SIG-M5 treated with dmso at 0.1 percent for 504 hours (cell line): ENCODE measurements at regions not wholly inside any gene's neighbourhood (a gene's known extent, or its start where the extent isn't known, plus 50 kb on each side); places are given as distances from the start of the nearest gene placed in this dataset.
A peak's percentile ranks its signal among the peaks of the same experiment; 100 is the strongest.
"Not testable (repeated sequence)": the region's sequence is repeated elsewhere in the genome, so short reads cannot be mapped to it uniquely, and the experiment has no call there.

Experiments used
- DNase-seq: peaks from one replicate; lab custom pipeline; 2025; ENCODE audit not compliant: unreplicated experiment; lab: John Stamatoyannopoulos, UW

GRCh38 chr9:85339338-85339737, 402.4 kb downstream of the AGTPBP1 start:
- no peak for DNase-seq

- DNase-seq = no peak
These were observed 407.5 kb downstream of the AGTPBP1 start for GRCh38 chr9:85334228-85334627.

GRCh38 chr9:85332487-85332886, 409.3 kb downstream of the AGTPBP1 start:
- DNase-seq = peak; percentile 39

- DNase-seq = no peak
These were observed 410.1 kb downstream of the AGTPBP1 start for GRCh38 chr9:85331626-85332025.

- DNase-seq = no peak
These were observed 419.2 kb downstream of the AGTPBP1 start for GRCh38 chr9:85322592-85322991.

- no peak for DNase-seq
These were observed 420.2 kb downstream of the AGTPBP1 start for GRCh38 chr9:85321561-85321960.

GRCh38 chr9:85319936-85320656, 421.7 kb downstream of the AGTPBP1 start:
- DNase-seq = no peak

GRCh38 chr9:85315535-85315934, 426.2 kb downstream of the AGTPBP1 start:
- DNase-seq = not testable (repeated sequence)

- DNase-seq = peak; percentile 50
These were observed 431.2 kb downstream of the AGTPBP1 start for GRCh38 chr9:85310573-85310972.

- DNase-seq = no peak
These were observed 438.0 kb downstream of the AGTPBP1 start for GRCh38 chr9:85303757-85304134.

GRCh38 chr9:85302938-85303756, 438.6 kb downstream of the AGTPBP1 start:
- DNase-seq = no peak

- DNase-seq = no peak
These were observed 443.3 kb downstream of the AGTPBP1 start for GRCh38 chr9:85298499-85298898.

GRCh38 chr9:85295244-85295643, 446.5 kb downstream of the AGTPBP1 start:
- DNase-seq = not testable (repeated sequence)

- no peak for DNase-seq
These were observed 449.5 kb downstream of the AGTPBP1 start for GRCh38 chr9:85292261-85292660.

GRCh38 chr9:85291266-85291665, 450.5 kb downstream of the AGTPBP1 start:
- DNase-seq = no peak

- DNase-seq = no peak
These were observed 451.7 kb downstream of the AGTPBP1 start for GRCh38 chr9:85290019-85290418.

GRCh38 chr9:85289142-85289541, 452.6 kb downstream of the AGTPBP1 start:
- DNase-seq = no peak

- no peak for DNase-seq
These were observed 458.3 kb downstream of the AGTPBP1 start for GRCh38 chr9:85283421-85283820.

GRCh38 chr9:85278769-85279168, 463.0 kb downstream of the AGTPBP1 start:
- DNase-seq = no peak

GRCh38 chr9:85276741-85277140, 465.0 kb downstream of the AGTPBP1 start:
- no peak for DNase-seq

- DNase-seq = no peak
These were observed 471.9 kb downstream of the AGTPBP1 start for GRCh38 chr9:85269811-85270210.

GRCh38 chr9:85268131-85268530, 473.6 kb downstream of the AGTPBP1 start:
- no peak for DNase-seq
